Ovary (tissue), 3 donors: ENCODE measurements at regions not wholly inside any gene's neighbourhood (a gene's known extent, or its start where the extent isn't known, plus 50 kb on each side); places are given as distances from the start of the nearest gene placed in this dataset.

Experiments
- EP300 ChIP-seq: sonication (generic); formaldehyde crosslinking; IDR thresholded peaks from one replicate; pipeline ENCODE4 v1.6.1; 2017; ENCODE audit warnings: antibody characterized with exemption
- POLR2A ChIP-seq: fragments of 450-650 bp; IDR thresholded peaks from one replicate; pipeline ENCODE4 v1.6.1; 2017; ENCODE audit warnings: antibody characterized with exemption, mild to moderate bottlenecking, moderate library complexity
- TF ChIP-seq, protein P1 (sequence below), 3 donors: fragments of 450-650 bp in 2 of 3; fragments of 200-600 bp in 1 of 3; IDR thresholded peaks; one replicate each; pipeline versions ENCODE4 v1.5.1 to v1.8.0; 2016 to 2022; ENCODE audit warnings: antibody characterized with exemption in 3 of 3, mild to moderate bottlenecking in 1 of 3
- donor health status: DM: no; HTN: no; CAD: no.

DNA sequence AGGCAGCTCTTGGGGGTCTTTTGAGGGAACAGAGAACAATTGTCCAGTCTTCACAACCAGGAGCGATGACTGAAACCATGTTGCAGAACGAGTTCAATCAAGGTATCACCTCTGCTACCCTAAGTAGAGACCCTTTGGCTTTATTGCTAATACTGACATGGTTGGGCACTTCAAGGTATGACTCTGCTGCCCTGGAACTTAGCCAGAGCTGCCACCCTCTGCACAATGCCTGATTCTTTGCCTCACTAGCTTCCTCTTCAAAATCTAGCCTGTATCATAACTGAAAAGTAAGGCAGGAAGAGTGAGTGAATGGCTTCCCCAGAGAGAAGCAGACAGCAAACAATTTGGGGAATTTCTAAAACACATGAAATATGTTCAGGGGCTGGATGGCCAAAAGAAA, 592.7 kb upstream of the NRSN1 start:
- TF ChIP-seq, protein P1, sequence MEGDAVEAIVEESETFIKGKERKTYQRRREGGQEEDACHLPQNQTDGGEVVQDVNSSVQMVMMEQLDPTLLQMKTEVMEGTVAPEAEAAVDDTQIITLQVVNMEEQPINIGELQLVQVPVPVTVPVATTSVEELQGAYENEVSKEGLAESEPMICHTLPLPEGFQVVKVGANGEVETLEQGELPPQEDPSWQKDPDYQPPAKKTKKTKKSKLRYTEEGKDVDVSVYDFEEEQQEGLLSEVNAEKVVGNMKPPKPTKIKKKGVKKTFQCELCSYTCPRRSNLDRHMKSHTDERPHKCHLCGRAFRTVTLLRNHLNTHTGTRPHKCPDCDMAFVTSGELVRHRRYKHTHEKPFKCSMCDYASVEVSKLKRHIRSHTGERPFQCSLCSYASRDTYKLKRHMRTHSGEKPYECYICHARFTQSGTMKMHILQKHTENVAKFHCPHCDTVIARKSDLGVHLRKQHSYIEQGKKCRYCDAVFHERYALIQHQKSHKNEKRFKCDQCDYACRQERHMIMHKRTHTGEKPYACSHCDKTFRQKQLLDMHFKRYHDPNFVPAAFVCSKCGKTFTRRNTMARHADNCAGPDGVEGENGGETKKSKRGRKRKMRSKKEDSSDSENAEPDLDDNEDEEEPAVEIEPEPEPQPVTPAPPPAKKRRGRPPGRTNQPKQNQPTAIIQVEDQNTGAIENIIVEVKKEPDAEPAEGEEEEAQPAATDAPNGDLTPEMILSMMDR (IDR thresholded peaks at IDR 0.05): no peak
- TF ChIP-seq POLR2A (no peak), EP300 (no peak)
